GM23338 (cell line): ENCODE measurements at regions not wholly inside any gene's neighbourhood (a gene's known extent, or its start where the extent isn't known, plus 50 kb on each side); places are given as distances from the start of the nearest gene placed in this dataset.

Experiments used
- ATAC-seq: fragments of 200-7000 bp; cut with Tn5 transposase; 3 replicates; pipeline ENCODE4 v1.9.1; 2020
- DNase-seq: peaks from one replicate; pipeline ENCODE4 v3.0.0-alpha.2; 2015; ENCODE audit warnings: low spot score
- H2AFZ ChIP-seq: fragments of 200-600 bp; sonication (generic); 2 replicates; pipeline ENCODE4 v1.8.0; 2016; ENCODE audit warnings: antibody characterized with exemption, mild to moderate bottlenecking, moderate library complexity
- H3F3A ChIP-seq: fragments of 200-600 bp; sonication (generic); replicated peaks from 2 replicates; pipeline ENCODE4 v1.8.0; 2017; ENCODE audit warnings: antibody characterized with exemption, mixed run types, low read depth
- H3K27ac ChIP-seq: fragments of 200-600 bp; sonication (generic); 2 replicates; pipeline ENCODE4 v1.6.1; 2016; ENCODE audit warnings: low read depth
- H3K27me3 ChIP-seq: fragments of 200-600 bp; sonication (generic); 2 replicates; pipeline ENCODE4 v1.8.0; 2016; ENCODE audit warnings: mild to moderate bottlenecking, mixed run types, moderate library complexity; ENCODE audit not compliant: insufficient read depth
- H3K36me3 ChIP-seq: fragments of 200-600 bp; sonication (generic); 2 replicates; pipeline ENCODE4 v1.8.0; 2016; ENCODE audit warnings: mild to moderate bottlenecking; ENCODE audit not compliant: insufficient read depth
- H3K4me1 ChIP-seq: fragments of 200-600 bp; sonication (generic); 2 replicates; pipeline ENCODE4 v1.8.0; 2016; ENCODE audit warnings: mild to moderate bottlenecking, moderate library complexity; ENCODE audit not compliant: insufficient read depth
- H3K4me2 ChIP-seq: fragments of 200-600 bp; sonication (generic); 2 replicates; pipeline ENCODE4 v1.7.1; 2017; ENCODE audit warnings: mixed run types
- H3K4me3 ChIP-seq: fragments of 200-600 bp; sonication (generic); 2 replicates; pipeline ENCODE4 v1.6.1; 2016; ENCODE audit warnings: mixed run types
- H3K79me2 ChIP-seq: fragments of 200-600 bp; sonication (generic); replicated peaks from 2 replicates; pipeline ENCODE4 v1.8.0; 2017; ENCODE audit warnings: mild to moderate bottlenecking; ENCODE audit not compliant: insufficient read depth
- H3K9me2 ChIP-seq: fragments of 200-600 bp; sonication (generic); 2 replicates; pipeline ENCODE4 v1.8.0; 2017; ENCODE audit not compliant: insufficient read depth
- H4K20me1 ChIP-seq: fragments of 200-600 bp; sonication (generic); replicated peaks from 2 replicates; pipeline ENCODE4 v1.8.0; 2017; ENCODE audit warnings: mild to moderate bottlenecking; ENCODE audit not compliant: insufficient read depth
- H3K27ac Mint-ChIP-seq: 2 replicates; pipeline ENCODE4 v1.8.0; 2020; ENCODE audit warnings: inconsistent platforms, mild to moderate bottlenecking, moderate library complexity, mixed read lengths
- H3K27me3 Mint-ChIP-seq: 3 replicates; pipeline ENCODE4 v1.8.0; 2022; ENCODE audit warnings: low read depth, mild to moderate bottlenecking, moderate library complexity, mixed read lengths, inconsistent platforms; ENCODE audit not compliant: insufficient read depth, poor library complexity
- H3K36me3 Mint-ChIP-seq: 3 replicates; pipeline ENCODE4 v1.8.0; 2021; ENCODE audit warnings: low read depth, mild to moderate bottlenecking, inconsistent platforms, moderate library complexity, mixed read lengths
- H3K4me1 Mint-ChIP-seq: 3 replicates; pipeline ENCODE4 v1.8.0; 2020; ENCODE audit warnings: mild to moderate bottlenecking, inconsistent platforms, mixed read lengths
- H3K4me3 Mint-ChIP-seq: 3 replicates; pipeline ENCODE4 v1.8.0; 2021; ENCODE audit warnings: moderate library complexity, mild to moderate bottlenecking, inconsistent platforms, mixed read lengths
- H3K9me3 Mint-ChIP-seq: 3 replicates; pipeline ENCODE4 v1.8.0; 2020; ENCODE audit warnings: moderate library complexity, mild to moderate bottlenecking, inconsistent platforms, mixed read lengths
- CREB1 ChIP-seq: fragments of 250-450 bp; sonication (Bioruptor Pico); IDR thresholded peaks from 2 replicates; pipeline ENCODE4 v1.5.0; 2020; ENCODE audit warnings: low read depth, mild to moderate bottlenecking, moderate library complexity
- JUNB ChIP-seq: IDR thresholded peaks from one replicate; pipeline ENCODE4 v1.6.1; 2016; ENCODE audit warnings: antibody characterized with exemption; ENCODE audit not compliant: unreplicated experiment
- NANOG ChIP-seq: IDR thresholded peaks from 2 replicates; pipeline ENCODE4 v1.6.1; 2016; ENCODE audit warnings: antibody characterized with exemption, borderline replicate concordance
- STAT1 ChIP-seq: IDR thresholded peaks from one replicate; pipeline ENCODE4 v1.6.1; 2016; ENCODE audit warnings: antibody characterized with exemption; ENCODE audit not compliant: unreplicated experiment
- ZNF114 ChIP-seq: fragments of 250-450 bp; sonication (Bioruptor Pico); IDR thresholded peaks from 2 replicates; pipeline ENCODE4 v1.5.0; 2020; ENCODE audit warnings: mild to moderate bottlenecking, moderate library complexity
- ZNF331 ChIP-seq: fragments of 250-450 bp; sonication (Bioruptor Pico); IDR thresholded peaks from 2 replicates; pipeline ENCODE4 v1.5.0; 2020; ENCODE audit warnings: low read depth, mild to moderate bottlenecking, moderate library complexity
- TF ChIP-seq, protein P1 (sequence below): IDR thresholded peaks from 2 replicates; pipeline ENCODE4 v1.6.1; 2016; ENCODE audit warnings: antibody characterized with exemption
- TF ChIP-seq, protein P2 (sequence below): IDR thresholded peaks from one replicate; pipeline ENCODE4 v1.6.1; 2018; ENCODE audit warnings: antibody characterized with exemption; ENCODE audit not compliant: unreplicated experiment
- TF ChIP-seq, protein P3 (sequence below), 2 experiments: fragments of 200-600 bp in 1 of 2; sonication (generic) in 1 of 2; conservative IDR thresholded peaks; 2 replicates each; pipeline versions ENCODE4 v1.5.1 to v1.6.1; 2016 to 2017; ENCODE audit warnings: antibody characterized with exemption in 2 of 2, low read depth in 2 of 2, mild to moderate bottlenecking in 2 of 2, moderate library complexity in 1 of 2

DNA sequence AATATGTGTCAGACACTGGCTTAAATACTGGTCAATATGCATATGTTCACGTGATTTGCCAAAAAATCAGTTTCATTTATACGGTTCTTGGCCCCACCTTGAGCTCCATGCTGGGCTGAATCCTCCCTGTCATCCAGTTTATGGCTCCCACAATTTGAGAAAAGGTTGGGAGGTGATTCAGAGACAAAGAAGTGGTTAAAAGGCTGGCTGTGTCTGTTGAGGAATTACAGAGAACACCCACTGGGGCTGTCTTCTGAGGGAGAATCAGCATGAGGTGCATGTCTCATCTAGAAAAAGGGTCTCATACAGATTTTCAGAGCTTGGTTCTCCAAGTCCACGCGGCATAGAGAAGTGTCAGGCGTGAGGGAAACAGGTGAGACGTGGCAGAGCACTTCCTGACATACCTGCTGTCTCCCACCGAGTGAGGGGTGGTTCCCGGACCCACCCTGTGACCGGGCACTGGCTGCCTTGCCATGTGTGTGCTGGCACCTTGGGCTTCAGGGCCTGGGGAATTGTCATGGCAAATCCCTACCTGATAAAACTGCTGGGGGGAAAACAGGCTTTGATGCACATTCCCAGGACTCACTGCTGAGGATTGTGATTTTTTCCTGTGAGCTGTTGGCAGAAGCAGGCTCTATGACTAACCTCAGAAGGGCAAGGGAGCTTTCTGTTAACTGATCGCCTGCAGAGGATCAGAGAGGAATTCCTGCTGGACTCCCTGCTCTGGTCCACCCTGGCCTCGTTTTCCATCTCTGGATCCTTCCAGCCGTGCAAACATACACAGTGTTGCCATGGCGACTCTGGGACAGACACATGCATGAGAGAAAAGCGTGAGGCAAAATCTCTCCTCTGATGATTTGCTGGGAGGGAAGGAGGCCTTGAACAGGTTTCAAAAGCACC lies 223.6 kb downstream of the ADAMTS15 start:
- Histone ChIP-seq H3F3A (no peaks in the 10 kb centered on the region), H3K9me2 (no peaks in the 10 kb centered on the region; the same call in none of the 2 replicates), H3K27ac (no peak overlapping the region), H2AFZ (no peak overlapping the region), H4K20me1 (no peaks in the 10 kb centered on the region), H3K27me3 (no peaks in the 10 kb centered on the region), H3K79me2 (no peaks in the 10 kb centered on the region), H3K4me3 (no peak overlapping the region), H3K4me1 (peaks cover 5% of the 10 kb centered on the region; the same call in 1 of the 2 replicates), H3K36me3 (no peaks in the 10 kb centered on the region), H3K4me2 (no peak overlapping the region)
- DNase-seq (no peak), ATAC-seq (no peak; the same call in 2 of the 3 replicates)
- peaks cover 8% of the 10 kb centered on the region for H3K27me3 Mint-ChIP-seq
- no peak overlapping the region for H3K27ac Mint-ChIP-seq
- H3K36me3 Mint-ChIP-seq: no peaks in the 10 kb centered on the region
- peaks cover under 1% of the 10 kb centered on the region; the same call in 2 of the 3 replicates for H3K4me1 Mint-ChIP-seq
- H3K9me3 Mint-ChIP-seq: no peaks in the 10 kb centered on the region; the same call in 2 of the 3 replicates
- no peak overlapping the region for H3K4me3 Mint-ChIP-seq
- TF ChIP-seq ZNF331 (CRISPR knock-in tag) (no peak), JUNB (no peak), ZNF114 (no peak)

DNA sequence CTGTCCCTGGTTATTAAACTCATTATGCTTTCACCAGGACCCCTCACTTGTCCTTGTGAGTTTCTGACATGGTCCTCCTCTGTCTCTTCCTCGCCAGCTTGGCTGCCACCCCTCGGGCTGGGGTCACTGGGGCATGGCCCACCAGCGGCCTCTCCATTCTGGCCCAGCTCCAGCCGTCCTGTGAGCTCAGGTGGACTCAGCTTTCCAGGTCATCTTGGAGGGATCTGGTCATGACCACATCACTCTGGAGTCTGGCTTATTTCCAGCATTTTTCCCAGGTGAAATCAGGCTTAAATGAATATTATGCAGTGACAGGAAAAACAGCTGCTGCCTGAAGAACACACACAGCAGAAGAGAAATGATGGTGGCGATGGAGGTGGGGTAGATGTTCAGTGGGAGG lies 224.5 kb downstream of the ADAMTS15 start:
- H3K4me3 ChIP-seq: no peak overlapping the region
- ATAC-seq (no peak), DNase-seq (no peak)
- no peak for TF ChIP-seq CREB1 (CRISPR knock-in tag)
- TF ChIP-seq, protein P1, sequence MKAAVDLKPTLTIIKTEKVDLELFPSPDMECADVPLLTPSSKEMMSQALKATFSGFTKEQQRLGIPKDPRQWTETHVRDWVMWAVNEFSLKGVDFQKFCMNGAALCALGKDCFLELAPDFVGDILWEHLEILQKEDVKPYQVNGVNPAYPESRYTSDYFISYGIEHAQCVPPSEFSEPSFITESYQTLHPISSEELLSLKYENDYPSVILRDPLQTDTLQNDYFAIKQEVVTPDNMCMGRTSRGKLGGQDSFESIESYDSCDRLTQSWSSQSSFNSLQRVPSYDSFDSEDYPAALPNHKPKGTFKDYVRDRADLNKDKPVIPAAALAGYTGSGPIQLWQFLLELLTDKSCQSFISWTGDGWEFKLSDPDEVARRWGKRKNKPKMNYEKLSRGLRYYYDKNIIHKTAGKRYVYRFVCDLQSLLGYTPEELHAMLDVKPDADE: no peak
- no peak for TF ChIP-seq ZNF331 (CRISPR knock-in tag)
- TF ChIP-seq, protein P2, sequence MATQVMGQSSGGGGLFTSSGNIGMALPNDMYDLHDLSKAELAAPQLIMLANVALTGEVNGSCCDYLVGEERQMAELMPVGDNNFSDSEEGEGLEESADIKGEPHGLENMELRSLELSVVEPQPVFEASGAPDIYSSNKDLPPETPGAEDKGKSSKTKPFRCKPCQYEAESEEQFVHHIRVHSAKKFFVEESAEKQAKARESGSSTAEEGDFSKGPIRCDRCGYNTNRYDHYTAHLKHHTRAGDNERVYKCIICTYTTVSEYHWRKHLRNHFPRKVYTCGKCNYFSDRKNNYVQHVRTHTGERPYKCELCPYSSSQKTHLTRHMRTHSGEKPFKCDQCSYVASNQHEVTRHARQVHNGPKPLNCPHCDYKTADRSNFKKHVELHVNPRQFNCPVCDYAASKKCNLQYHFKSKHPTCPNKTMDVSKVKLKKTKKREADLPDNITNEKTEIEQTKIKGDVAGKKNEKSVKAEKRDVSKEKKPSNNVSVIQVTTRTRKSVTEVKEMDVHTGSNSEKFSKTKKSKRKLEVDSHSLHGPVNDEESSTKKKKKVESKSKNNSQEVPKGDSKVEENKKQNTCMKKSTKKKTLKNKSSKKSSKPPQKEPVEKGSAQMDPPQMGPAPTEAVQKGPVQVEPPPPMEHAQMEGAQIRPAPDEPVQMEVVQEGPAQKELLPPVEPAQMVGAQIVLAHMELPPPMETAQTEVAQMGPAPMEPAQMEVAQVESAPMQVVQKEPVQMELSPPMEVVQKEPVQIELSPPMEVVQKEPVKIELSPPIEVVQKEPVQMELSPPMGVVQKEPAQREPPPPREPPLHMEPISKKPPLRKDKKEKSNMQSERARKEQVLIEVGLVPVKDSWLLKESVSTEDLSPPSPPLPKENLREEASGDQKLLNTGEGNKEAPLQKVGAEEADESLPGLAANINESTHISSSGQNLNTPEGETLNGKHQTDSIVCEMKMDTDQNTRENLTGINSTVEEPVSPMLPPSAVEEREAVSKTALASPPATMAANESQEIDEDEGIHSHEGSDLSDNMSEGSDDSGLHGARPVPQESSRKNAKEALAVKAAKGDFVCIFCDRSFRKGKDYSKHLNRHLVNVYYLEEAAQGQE: no peak
- TF ChIP-seq STAT1: no peak
- TF ChIP-seq, protein P3, sequence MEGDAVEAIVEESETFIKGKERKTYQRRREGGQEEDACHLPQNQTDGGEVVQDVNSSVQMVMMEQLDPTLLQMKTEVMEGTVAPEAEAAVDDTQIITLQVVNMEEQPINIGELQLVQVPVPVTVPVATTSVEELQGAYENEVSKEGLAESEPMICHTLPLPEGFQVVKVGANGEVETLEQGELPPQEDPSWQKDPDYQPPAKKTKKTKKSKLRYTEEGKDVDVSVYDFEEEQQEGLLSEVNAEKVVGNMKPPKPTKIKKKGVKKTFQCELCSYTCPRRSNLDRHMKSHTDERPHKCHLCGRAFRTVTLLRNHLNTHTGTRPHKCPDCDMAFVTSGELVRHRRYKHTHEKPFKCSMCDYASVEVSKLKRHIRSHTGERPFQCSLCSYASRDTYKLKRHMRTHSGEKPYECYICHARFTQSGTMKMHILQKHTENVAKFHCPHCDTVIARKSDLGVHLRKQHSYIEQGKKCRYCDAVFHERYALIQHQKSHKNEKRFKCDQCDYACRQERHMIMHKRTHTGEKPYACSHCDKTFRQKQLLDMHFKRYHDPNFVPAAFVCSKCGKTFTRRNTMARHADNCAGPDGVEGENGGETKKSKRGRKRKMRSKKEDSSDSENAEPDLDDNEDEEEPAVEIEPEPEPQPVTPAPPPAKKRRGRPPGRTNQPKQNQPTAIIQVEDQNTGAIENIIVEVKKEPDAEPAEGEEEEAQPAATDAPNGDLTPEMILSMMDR (conservative IDR thresholded peaks at IDR 0.05; ENCODE audit: low read depth in 2 of 2): no peak
- no peak for TF ChIP-seq NANOG
- no peaks in the 10 kb centered on the region for H4K20me1 ChIP-seq
- H3K9me2 ChIP-seq: no peaks in the 10 kb centered on the region; the same call in none of the 2 replicates
- no peaks in the 10 kb centered on the region for H3K27me3 ChIP-seq
- no peak overlapping the region for H3K4me2 ChIP-seq
- H3F3A ChIP-seq: no peaks in the 10 kb centered on the region
- Mint-ChIP-seq H3K27ac (no peak overlapping the region), H3K36me3 (no peaks in the 10 kb centered on the region), H3K9me3 (no peaks in the 10 kb centered on the region; the same call in 2 of the 3 replicates), H3K27me3 (peaks cover 7% of the 10 kb centered on the region), H3K4me1 (peaks cover 9% of the 10 kb centered on the region), H3K4me3 (no peak overlapping the region)
- H3K36me3 ChIP-seq: no peaks in the 10 kb centered on the region
- no peak overlapping the region for H3K27ac ChIP-seq
- no peak overlapping the region for H2AFZ ChIP-seq
- H3K4me1 ChIP-seq: peaks cover 6% of the 10 kb centered on the region; the same call in 1 of the 2 replicates
- H3K79me2 ChIP-seq: no peaks in the 10 kb centered on the region
